ENCODE measurements at regions not wholly inside any gene's neighbourhood (a gene's known extent, or its start where the extent isn't known, plus 50 kb on each side); places are given as distances from the start of the nearest gene placed in this dataset.

- H3K4me1 Mint-ChIP-seq: peaks cover 40% of the 10 kb centered on the region
- peaks cover 21% of the 10 kb centered on the region for H3K27me3 Mint-ChIP-seq (ENCODE audit: low read depth)
- H3K36me3 Mint-ChIP-seq (ENCODE audit: low read depth): no peaks in the 10 kb centered on the region
- no peak overlapping the region for H3K4me3 Mint-ChIP-seq
- H3K27ac Mint-ChIP-seq: no peak overlapping the region
- H3K9me3 Mint-ChIP-seq: no peaks in the 10 kb centered on the region
- TF ChIP-seq CTCF (IDR thresholded peaks at IDR 0.05; ENCODE audit: unreplicated experiment in 3 of 3): no peak
Measured at GRCh38 chr1:29413661-29414060, 177.3 kb downstream of the PTPRU start.

GRCh38 chr1:29412591-29412990, 176.3 kb downstream of the PTPRU start:
- no peak overlapping the region for H3K4me3 Mint-ChIP-seq
- no peaks in the 10 kb centered on the region for H3K36me3 Mint-ChIP-seq (ENCODE audit: low read depth)
- no peaks in the 10 kb centered on the region for H3K9me3 Mint-ChIP-seq
- H3K27ac Mint-ChIP-seq: no peak overlapping the region
- peaks cover 26% of the 10 kb centered on the region for H3K27me3 Mint-ChIP-seq (ENCODE audit: low read depth)
- TF ChIP-seq CTCF (IDR thresholded peaks at IDR 0.05; ENCODE audit: unreplicated experiment in 3 of 3): no peak
- H3K4me1 Mint-ChIP-seq: peaks cover 40% of the 10 kb centered on the region

- H3K9me3 Mint-ChIP-seq: peaks cover 4% of the 10 kb centered on the region
- peaks cover 22% of the 10 kb centered on the region for H3K4me1 Mint-ChIP-seq
- H3K36me3 Mint-ChIP-seq (ENCODE audit: low read depth): no peaks in the 10 kb centered on the region
- no peak for TF ChIP-seq CTCF (IDR thresholded peaks at IDR 0.05; ENCODE audit: unreplicated experiment in 3 of 3)
- H3K27ac Mint-ChIP-seq: no peak overlapping the region
- peaks cover 25% of the 10 kb centered on the region for H3K27me3 Mint-ChIP-seq (ENCODE audit: low read depth)
- H3K4me3 Mint-ChIP-seq: no peak overlapping the region
Measured at GRCh38 chr1:29410476-29410875, 174.2 kb downstream of the PTPRU start.

GRCh38 chr1:29409616-29410015, 173.3 kb downstream of the PTPRU start:
- Mint-ChIP-seq H3K9me3 (peaks cover 4% of the 10 kb centered on the region), H3K27me3 (ENCODE audit: low read depth) (peaks cover 22% of the 10 kb centered on the region), H3K4me3 (no peak overlapping the region), H3K27ac (no peak overlapping the region), H3K4me1 (peaks cover 16% of the 10 kb centered on the region), H3K36me3 (ENCODE audit: low read depth) (no peaks in the 10 kb centered on the region)
- no peak for TF ChIP-seq CTCF (IDR thresholded peaks at IDR 0.05; ENCODE audit: unreplicated experiment in 3 of 3)

GRCh38 chr1:29408831-29409605, 172.7 kb downstream of the PTPRU start:
- H3K4me1 Mint-ChIP-seq: peaks cover 10% of the 10 kb centered on the region

More at GRCh38 chr1:29408831-29409605, 172.7 kb downstream of the PTPRU start:
- peaks cover 22% of the 10 kb centered on the region for H3K27me3 Mint-ChIP-seq (ENCODE audit: low read depth)
- H3K9me3 Mint-ChIP-seq: peaks cover 4% of the 10 kb centered on the region
- no peaks in the 10 kb centered on the region for H3K36me3 Mint-ChIP-seq (ENCODE audit: low read depth)
- no peak for TF ChIP-seq CTCF (IDR thresholded peaks at IDR 0.05; ENCODE audit: unreplicated experiment in 3 of 3)
- no peak overlapping the region for H3K27ac Mint-ChIP-seq
- H3K4me3 Mint-ChIP-seq: no peak overlapping the region
